ENCODE measurements at regions not wholly inside any gene's neighbourhood (a gene's known extent, or its start where the extent isn't known, plus 50 kb on each side); places are given as distances from the start of the nearest gene placed in this dataset.

DNA sequence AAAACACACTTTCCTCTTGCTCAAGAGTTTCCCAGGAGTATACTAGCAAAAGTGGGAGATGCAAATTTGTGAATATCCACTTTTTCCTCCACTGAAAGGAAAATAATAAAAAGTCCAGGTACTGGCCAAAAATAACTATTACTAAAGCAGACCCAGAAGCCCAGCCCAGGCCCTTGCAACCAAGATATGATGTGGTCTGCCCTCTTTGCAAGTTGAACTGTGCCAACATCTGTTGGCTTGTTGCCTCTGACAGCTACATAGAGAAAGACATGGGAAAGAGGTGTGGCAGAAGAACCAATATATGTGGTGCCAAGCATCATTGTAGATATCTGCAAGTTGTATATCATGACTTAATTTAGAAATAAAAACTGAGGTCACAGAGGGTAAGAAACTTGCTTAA lies 78.4 kb upstream of the JAG1 start:
- Histone ChIP-seq H2BK20ac (ENCODE audit: low read length) (no peak overlapping the region), H3K36me3 (ENCODE audit: control insufficient read depth in 2 of 4, insufficient read depth in 4 of 4, low read length in 3 of 4) (no peaks in the 10 kb centered on the region), H3K27me3 (replicated peaks in 1 of 4; ENCODE audit: control insufficient read depth in 3 of 4, extremely low read depth in 1 of 4, insufficient read depth in 3 of 4, low read length in 3 of 4) (no peaks in the 10 kb centered on the region), H2BK120ac (replicated peaks; ENCODE audit: low read depth, low read length) (no peak overlapping the region), H4K20me1 (replicated peaks in 1 of 2; ENCODE audit: control insufficient read depth in 1 of 2, insufficient read depth in 2 of 2, low read length in 2 of 2) (no peaks in the 10 kb centered on the region), H2BK5ac (ENCODE audit: low read depth, low read length) (no peak overlapping the region), H3K23ac (ENCODE audit: insufficient read length) (no peak overlapping the region), H3K23me2 (ENCODE audit: low read depth, low read length) (no peaks in the 10 kb centered on the region; the same call in 1 of the 2 replicates), H3K79me1 (ENCODE audit: low read depth, low read length) (no peaks in the 10 kb centered on the region), H2AK5ac (ENCODE audit: low read depth, low read length) (no peak overlapping the region), H2BK12ac (ENCODE audit: low read depth, low read length) (no peak overlapping the region), H4K5ac (ENCODE audit: insufficient read length, low read depth, low read length) (no peak overlapping the region), H3K9ac (replicated peaks in 1 of 4; ENCODE audit: extremely low read depth in 1 of 4, low read depth in 3 of 4, low read length in 3 of 4) (no peak overlapping the region), H3K4me1 (replicated peaks in 1 of 4; ENCODE audit: control insufficient read depth in 3 of 4, insufficient read depth in 4 of 4, low read length in 3 of 4) (no peaks in the 10 kb centered on the region), H2AFZ (ENCODE audit: low read length) (no peak overlapping the region), H3K4me2 (ENCODE audit: insufficient read depth in 1 of 2, low read depth in 2 of 2, low read length in 2 of 2) (no peak overlapping the region), H2BK15ac (ENCODE audit: low read length) (no peak overlapping the region), H4K91ac (replicated peaks; ENCODE audit: insufficient read length, low read length) (no peak overlapping the region), H3K4ac (replicated peaks; ENCODE audit: insufficient read length, low read depth, low read length) (no peak overlapping the region), H3K4me3 (ENCODE audit: extremely low read depth in 1 of 4, insufficient read depth in 2 of 4, low read depth in 3 of 4, low read length in 4 of 4) (no peak overlapping the region), H3K18ac (ENCODE audit: extremely low read depth, low read length) (no peak overlapping the region), H3K56ac (replicated peaks; ENCODE audit: insufficient read length, low read depth, low read length) (no peak overlapping the region), H3K14ac (ENCODE audit: insufficient read length) (no peak overlapping the region), H3K79me2 (ENCODE audit: control insufficient read depth in 1 of 2, insufficient read depth in 2 of 2, low read length in 2 of 2) (no peaks in the 10 kb centered on the region), H4K8ac (ENCODE audit: extremely low read depth, insufficient read depth, low read length) (no peak overlapping the region), H3K27ac (ENCODE audit: low read depth, low read length) (no peak overlapping the region), H3K9me3 (ENCODE audit: insufficient read depth in 2 of 2, low read depth in 1 of 2, low read length in 1 of 2) (no peaks in the 10 kb centered on the region)
- TF ChIP-seq JUN (IDR thresholded peaks at IDR 0.05; ENCODE audit: low read depth, low read length) (no peak), TEAD4 (IDR thresholded peaks at IDR 0.05; ENCODE audit: low read depth, low read length) (no peak), NANOG (IDR thresholded peaks at IDR 0.05; ENCODE audit: insufficient read depth, low read depth, low read length, poor library complexity, severe bottlenecking) (no peak), RBBP5 (IDR thresholded peaks at IDR 0.05; ENCODE audit: borderline replicate concordance, low read depth, low read length) (no peak), YY1 (IDR thresholded peaks at IDR 0.05; ENCODE audit: low read depth, low read length) (no peak), RXRA (IDR thresholded peaks at IDR 0.05; ENCODE audit: insufficient read depth, low read depth, low read length) (no peak), POLR2AphosphoS5 (IDR thresholded peaks at IDR 0.05; ENCODE audit: low read depth, low read length) (no peak), BRCA1 (IDR thresholded peaks at IDR 0.05; ENCODE audit: low read depth, low read length) (no peak), BACH1 (IDR thresholded peaks at IDR 0.05; ENCODE audit: low read length) (no peak), TAF7 (optimal IDR thresholded peaks at IDR 0.05; ENCODE audit: borderline replicate concordance, low read depth, low read length) (no peak), GTF2F1 (IDR thresholded peaks at IDR 0.05; ENCODE audit: borderline replicate concordance, low read depth, low read length) (no peak), HDAC6 (IDR thresholded peaks at IDR 0.05; ENCODE audit: low read depth, low read length) (no peak)
- TF ChIP-seq, protein P1, sequence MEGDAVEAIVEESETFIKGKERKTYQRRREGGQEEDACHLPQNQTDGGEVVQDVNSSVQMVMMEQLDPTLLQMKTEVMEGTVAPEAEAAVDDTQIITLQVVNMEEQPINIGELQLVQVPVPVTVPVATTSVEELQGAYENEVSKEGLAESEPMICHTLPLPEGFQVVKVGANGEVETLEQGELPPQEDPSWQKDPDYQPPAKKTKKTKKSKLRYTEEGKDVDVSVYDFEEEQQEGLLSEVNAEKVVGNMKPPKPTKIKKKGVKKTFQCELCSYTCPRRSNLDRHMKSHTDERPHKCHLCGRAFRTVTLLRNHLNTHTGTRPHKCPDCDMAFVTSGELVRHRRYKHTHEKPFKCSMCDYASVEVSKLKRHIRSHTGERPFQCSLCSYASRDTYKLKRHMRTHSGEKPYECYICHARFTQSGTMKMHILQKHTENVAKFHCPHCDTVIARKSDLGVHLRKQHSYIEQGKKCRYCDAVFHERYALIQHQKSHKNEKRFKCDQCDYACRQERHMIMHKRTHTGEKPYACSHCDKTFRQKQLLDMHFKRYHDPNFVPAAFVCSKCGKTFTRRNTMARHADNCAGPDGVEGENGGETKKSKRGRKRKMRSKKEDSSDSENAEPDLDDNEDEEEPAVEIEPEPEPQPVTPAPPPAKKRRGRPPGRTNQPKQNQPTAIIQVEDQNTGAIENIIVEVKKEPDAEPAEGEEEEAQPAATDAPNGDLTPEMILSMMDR (IDR thresholded peaks at IDR 0.05; ENCODE audit: control extremely low read depth in 1 of 3, insufficient read depth in 1 of 3, low read depth in 1 of 3, low read length in 3 of 3): no peak
- ChIA-PET POLR2A (ENCODE audit: partially characterized antibody) (no interaction called here), CTCF (ENCODE audit: partially characterized antibody) (no interaction called here)
- FAIRE-seq (no peak), DNase-seq (ENCODE audit: low read depth in 1 of 2, low spot score in 2 of 2) (no peak)

Measured in H1 (cell line).